Prostate gland (tissue), 2 donors: ENCODE measurements at regions not wholly inside any gene's neighbourhood (a gene's known extent, or its start where the extent isn't known, plus 50 kb on each side); places are given as distances from the start of the nearest gene placed in this dataset.

Experiments used
- CTCF ChIP-seq, 4 experiments: fragments of 200-600 bp in 2 of 4; fragments of 450-650 bp in 2 of 4; sonication (generic) in 2 of 4; IDR thresholded peaks; 1 replicate in 3 of 4; 2 replicates in 1 of 4; pipeline ENCODE4 v1.5.1; 2016 to 2019; ENCODE audit warnings: antibody characterized with exemption in 4 of 4, mild to moderate bottlenecking in 2 of 4, moderate library complexity in 2 of 4
- POLR2A ChIP-seq: fragments of 450-650 bp; IDR thresholded peaks from one replicate; pipeline ENCODE4 v1.6.1; 2016; ENCODE audit warnings: antibody characterized with exemption, mild to moderate bottlenecking
- POLR2AphosphoS5 ChIP-seq: sonication (generic); formaldehyde crosslinking; IDR thresholded peaks from one replicate; pipeline ENCODE4 v1.6.1; 2017; ENCODE audit warnings: antibody characterized with exemption

GRCh38 chr6:112881828-112882780 is 535.0 kb downstream of the RFPL4B start:
- TF ChIP-seq CTCF (IDR thresholded peaks at IDR 0.05) (no peak), POLR2AphosphoS5 (no peak), POLR2A (no peak)
